NCI-H1694 treated with DMSO at 0.1 percent for 48 hours (cell line): ENCODE measurements at regions not wholly inside any gene's neighbourhood (a gene's known extent, or its start where the extent isn't known, plus 50 kb on each side); places are given as distances from the start of the nearest gene placed in this dataset.

Source experiments
- DNase-seq: peaks from one replicate; lab custom pipeline; 2025; lab: John Stamatoyannopoulos, UW

GRCh38 chrX:42096265-42096920, 173.0 kb upstream of the CASK start:
- DNase-seq, result no peak

GRCh38 chrX:42094218-42094617, 170.9 kb upstream of the CASK start:
- no peak for DNase-seq

GRCh38 chrX:42093756-42094155, 170.4 kb upstream of the CASK start:
- DNase-seq, result no peak

- DNase-seq, result no peak
Observed at GRCh38 chrX:42090395-42090794, 167.0 kb upstream of the CASK start.

- no peak for DNase-seq
Observed at GRCh38 chrX:42089031-42089430, 165.7 kb upstream of the CASK start.

- DNase-seq, result no peak
Observed at GRCh38 chrX:42087960-42088359, 164.6 kb upstream of the CASK start.

- no peak for DNase-seq
Observed at GRCh38 chrX:42085836-42086235, 162.5 kb upstream of the CASK start.

GRCh38 chrX:42079968-42080367, 156.6 kb upstream of the CASK start:
- no peak for DNase-seq

- DNase-seq, result no peak
Observed at GRCh38 chrX:42077675-42078074, 154.3 kb upstream of the CASK start.

GRCh38 chrX:42075032-42075431, 151.7 kb upstream of the CASK start:
- DNase-seq, result no peak

- DNase-seq, result no peak
Observed at GRCh38 chrX:42073448-42073847, 150.1 kb upstream of the CASK start.

- no peak for DNase-seq
Observed at GRCh38 chrX:42070866-42071265, 147.5 kb upstream of the CASK start.

- DNase-seq, result no peak
Observed at GRCh38 chrX:42054256-42054655, 130.9 kb upstream of the CASK start.

- DNase-seq, result no peak
Observed at GRCh38 chrX:42050345-42050744, 127.0 kb upstream of the CASK start.

GRCh38 chrX:42047886-42048285, 124.5 kb upstream of the CASK start:
- no peak for DNase-seq

GRCh38 chrX:42028109-42028508, 104.8 kb upstream of the CASK start:
- no peak for DNase-seq

- no peak for DNase-seq
Observed at GRCh38 chrX:42027367-42028000, 104.1 kb upstream of the CASK start.

GRCh38 chrX:42025861-42026260, 102.5 kb upstream of the CASK start:
- no peak for DNase-seq

- no peak for DNase-seq
Observed at GRCh38 chrX:42023122-42023521, 99.8 kb upstream of the CASK start.

- no peak for DNase-seq
Observed at GRCh38 chrX:42022158-42022557, 98.8 kb upstream of the CASK start.

GRCh38 chrX:42021058-42021457, 97.7 kb upstream of the CASK start:
- DNase-seq, result no peak

- DNase-seq, result no peak
Observed at GRCh38 chrX:42020225-42020624, 96.9 kb upstream of the CASK start.

- no peak for DNase-seq
Observed at GRCh38 chrX:42017971-42018370, 94.6 kb upstream of the CASK start.

- DNase-seq, result no peak
Observed at GRCh38 chrX:42000836-42001235, 77.5 kb upstream of the CASK start.
